Gastroesophageal sphincter (tissue), 3 donors: ENCODE measurements at regions not wholly inside any gene's neighbourhood (a gene's known extent, or its start where the extent isn't known, plus 50 kb on each side); places are given as distances from the start of the nearest gene placed in this dataset.

Experiments used
- CTCF ChIP-seq, 4 experiments: fragments of 200-600 bp in 2 of 4; fragments of 450-650 bp in 2 of 4; sonication (generic) in 1 of 4; IDR thresholded peaks; one replicate each; pipeline ENCODE4 v1.5.1; 2017 to 2019; ENCODE audit warnings: antibody characterized with exemption in 4 of 4, mild to moderate bottlenecking in 2 of 4, moderate library complexity in 2 of 4
- EP300 ChIP-seq: sonication (generic); formaldehyde crosslinking; IDR thresholded peaks from one replicate; pipeline ENCODE4 v1.6.1; 2017; ENCODE audit warnings: antibody characterized with exemption, mild to moderate bottlenecking
- POLR2A ChIP-seq, 2 donors: fragments of 450-650 bp; IDR thresholded peaks; one replicate each; pipeline ENCODE4 v1.6.1; 2017; ENCODE audit warnings: antibody characterized with exemption in 2 of 2, mild to moderate bottlenecking in 2 of 2, moderate library complexity in 1 of 2
- POLR2AphosphoS5 ChIP-seq: sonication (generic); formaldehyde crosslinking; IDR thresholded peaks from one replicate; pipeline ENCODE4 v1.6.1; 2017; ENCODE audit warnings: antibody characterized with exemption

- TF ChIP-seq CTCF (IDR thresholded peaks at IDR 0.05), result no peak
- no peak for TF ChIP-seq POLR2AphosphoS5
- TF ChIP-seq EP300, result no peak
- no peak for TF ChIP-seq POLR2A (IDR thresholded peaks at IDR 0.05)
Measured at GRCh38 chr15:38017721-38018120, 83.3 kb downstream of the TMCO5A start.
